ENCODE measurements at regions not wholly inside any gene's neighbourhood (a gene's known extent, or its start where the extent isn't known, plus 50 kb on each side); places are given as distances from the start of the nearest gene placed in this dataset.

- TF ChIP-seq AFF4 (CRISPR knock-in tag; IDR thresholded peaks at IDR 0.05; ENCODE audit: borderline replicate concordance), result no peak
- no peak for TF ChIP-seq CTCF (IDR thresholded peaks at IDR 0.05)
- no peak for TF ChIP-seq ZNF138 (CRISPR knock-in tag; conservative IDR thresholded peaks at IDR 0.05)
- TF ChIP-seq TEAD4 (CRISPR knock-in tag; IDR thresholded peaks at IDR 0.05), result no peak
- no peak for TF ChIP-seq ATF3 (CRISPR knock-in tag; conservative IDR thresholded peaks at IDR 0.05)
- no peak for TF ChIP-seq USF2 (CRISPR knock-in tag; IDR thresholded peaks at IDR 0.05)
- TF ChIP-seq ERG (CRISPR knock-in tag; IDR thresholded peaks at IDR 0.05), result no peak
- TF ChIP-seq E2F5 (CRISPR knock-in tag; IDR thresholded peaks at IDR 0.05), result no peak
- TF ChIP-seq SP1 (CRISPR knock-in tag; conservative IDR thresholded peaks at IDR 0.05), result no peak
- TF ChIP-seq NR3C1 (CRISPR knock-in tag; conservative IDR thresholded peaks at IDR 0.05; ENCODE audit: low read depth), result no peak
- TF ChIP-seq ZNF121 (CRISPR knock-in tag; IDR thresholded peaks at IDR 0.05), result no peak
- no peak for TF ChIP-seq MAX (CRISPR knock-in tag; IDR thresholded peaks at IDR 0.05)
Observed at GRCh38 chr13:96899946-96900345, 94.3 kb downstream of the OXGR1 start.
